ENCODE measurements at regions not wholly inside any gene's neighbourhood (a gene's known extent, or its start where the extent isn't known, plus 50 kb on each side); places are given as distances from the start of the nearest gene placed in this dataset.

GRCh38 chr10:26361351-26361750 is 76.8 kb upstream of the APBB1IP start:
- TF ChIP-seq ARNT (IDR thresholded peaks at IDR 0.05) (no peak), PKNOX1 (IDR thresholded peaks at IDR 0.05) (no peak), SP1 (IDR thresholded peaks at IDR 0.05) (no peak), HDGF (IDR thresholded peaks at IDR 0.05; ENCODE audit: borderline replicate concordance) (no peak), FOXM1 (IDR thresholded peaks at IDR 0.05; ENCODE audit: borderline replicate concordance) (no peak), BHLHE40 (IDR thresholded peaks at IDR 0.05; ENCODE audit: borderline replicate concordance) (no peak), LEF1 (IDR thresholded peaks at IDR 0.05; ENCODE audit: borderline replicate concordance) (no peak), SUZ12 (IDR thresholded peaks at IDR 0.05) (no peak), ELF4 (IDR thresholded peaks at IDR 0.05) (no peak), TARDBP (IDR thresholded peaks at IDR 0.05) (no peak), ZNF384 (IDR thresholded peaks at IDR 0.05) (no peak), NFRKB (IDR thresholded peaks at IDR 0.05) (no peak)

Measured in HEK293T (cell line).